ENCODE measurements at regions not wholly inside any gene's neighbourhood (a gene's known extent, or its start where the extent isn't known, plus 50 kb on each side); places are given as distances from the start of the nearest gene placed in this dataset.
A peak's percentile ranks its signal among the peaks of the same experiment; 100 is the strongest.

- DNase-seq (ENCODE audit: low read depth in 2 of 2): no peak
Measured at GRCh38 chr20:37643400-37643799, 50.4 kb upstream of the CTNNBL1 start.

GRCh38 chr20:37642246-37642645 lies 51.6 kb upstream of the CTNNBL1 start:
- no peak for DNase-seq (ENCODE audit: low read depth in 2 of 2)

GRCh38 chr20:37640600-37641561 lies 52.9 kb upstream of the CTNNBL1 start:
- no peak for DNase-seq (ENCODE audit: low read depth in 2 of 2)

- DNase-seq (ENCODE audit: low read depth in 2 of 2): no peak
Measured at GRCh38 chr20:37638527-37638926, 55.3 kb upstream of the CTNNBL1 start.

- no peak for DNase-seq (ENCODE audit: low read depth in 2 of 2)
Measured at GRCh38 chr20:37636977-37637376, 56.9 kb upstream of the CTNNBL1 start.

- DNase-seq (ENCODE audit: low read depth in 2 of 2): no peak
Measured at GRCh38 chr20:37636212-37636975, 57.4 kb upstream of the CTNNBL1 start.

GRCh38 chr20:37630993-37631392 lies 62.8 kb upstream of the CTNNBL1 start:
- no peak for DNase-seq (ENCODE audit: low read depth in 2 of 2)

- no peak for DNase-seq (ENCODE audit: low read depth in 2 of 2)
Measured at GRCh38 chr20:37630166-37630565, 63.7 kb upstream of the CTNNBL1 start.

GRCh38 chr20:37627767-37628130 lies 66.1 kb upstream of the CTNNBL1 start:
- DNase-seq (ENCODE audit: low read depth in 2 of 2): no peak

GRCh38 chr20:37627060-37627766 lies 66.6 kb upstream of the CTNNBL1 start:
- no peak for DNase-seq (ENCODE audit: low read depth in 2 of 2)

- DNase-seq (ENCODE audit: low read depth in 2 of 2): no peak
Measured at GRCh38 chr20:37624963-37625362, 68.9 kb upstream of the CTNNBL1 start.

- DNase-seq (ENCODE audit: low read depth in 2 of 2): no peak
Measured at GRCh38 chr20:37622728-37623127, 71.1 kb upstream of the CTNNBL1 start.

- DNase-seq (ENCODE audit: low read depth in 2 of 2): no peak
Measured at GRCh38 chr20:37619496-37619895, 74.3 kb upstream of the CTNNBL1 start.

- DNase-seq (ENCODE audit: low read depth in 2 of 2): no peak
Measured at GRCh38 chr20:37616110-37616425, 77.8 kb upstream of the CTNNBL1 start.

- peak; percentile 11 to 43 for DNase-seq (ENCODE audit: low read depth in 2 of 2)
Measured at GRCh38 chr20:37615340-37616109, 78.3 kb upstream of the CTNNBL1 start.

GRCh38 chr20:37611852-37612251 lies 82.0 kb upstream of the CTNNBL1 start:
- DNase-seq (ENCODE audit: low read depth in 2 of 2): no peak

GRCh38 chr20:37611346-37611745 lies 82.5 kb upstream of the CTNNBL1 start:
- DNase-seq (ENCODE audit: low read depth in 2 of 2): no peak

- no peak for DNase-seq (ENCODE audit: low read depth in 2 of 2)
Measured at GRCh38 chr20:37610203-37610798, 82.6 kb upstream of the BLCAP start.

GRCh38 chr20:37602634-37603033 lies 75.0 kb upstream of the BLCAP start:
- DNase-seq (ENCODE audit: low read depth in 2 of 2): no peak

- no peak for DNase-seq (ENCODE audit: low read depth in 2 of 2)
Measured at GRCh38 chr20:37600486-37600885, 72.8 kb upstream of the BLCAP start.
